AG04450 (cell line): ENCODE measurements at regions not wholly inside any gene's neighbourhood (a gene's known extent, or its start where the extent isn't known, plus 50 kb on each side); places are given as distances from the start of the nearest gene placed in this dataset.

Source experiments
- CTCF ChIA-PET: fragments of 300-600, 350-600 bp; formaldehyde crosslinking; extraction: SDS; loops from one replicate; lab custom pipeline; 2022; ENCODE audit warnings: antibody characterized with exemption, inconsistent platforms; lab: Charles Lee
- POLR2A ChIA-PET: fragments of 350-600 bp; formaldehyde crosslinking; extraction: SDS; loops from one replicate; lab custom pipeline; 2021; ENCODE audit warnings: antibody characterized with exemption, inconsistent platforms; lab: Yijun Ruan, JAX
- DNase-seq: peaks from one replicate; pipeline ENCODE4 v3.0.0-alpha.2; 2011; ENCODE audit warnings: low read depth, low spot score
- H3K27ac ChIP-seq: one replicate; pipeline ENCODE4 v1.5.1; 2012; ENCODE audit warnings: low read depth, low read length, control low read depth
- H3K27me3 ChIP-seq: one replicate; pipeline ENCODE4 v1.6.0; 2012; ENCODE audit warnings: low read length; ENCODE audit not compliant: control insufficient read depth, insufficient read depth
- H3K4me3 ChIP-seq: 2 replicates; pipeline ENCODE4 v1.5.1; 2011; ENCODE audit warnings: mild to moderate bottlenecking, low read depth, low read length, control low read depth
- H3K9me3 ChIP-seq: 2 replicates; pipeline ENCODE4 v1.5.1; 2012; ENCODE audit warnings: low read length; ENCODE audit not compliant: control insufficient read depth, insufficient read depth
- TF ChIP-seq, protein P1 (sequence below): IDR thresholded peaks from 2 replicates; pipeline ENCODE4 v1.5.1; 2011; ENCODE audit warnings: low read depth, low read length, control low read depth, inconsistent platforms

DNA sequence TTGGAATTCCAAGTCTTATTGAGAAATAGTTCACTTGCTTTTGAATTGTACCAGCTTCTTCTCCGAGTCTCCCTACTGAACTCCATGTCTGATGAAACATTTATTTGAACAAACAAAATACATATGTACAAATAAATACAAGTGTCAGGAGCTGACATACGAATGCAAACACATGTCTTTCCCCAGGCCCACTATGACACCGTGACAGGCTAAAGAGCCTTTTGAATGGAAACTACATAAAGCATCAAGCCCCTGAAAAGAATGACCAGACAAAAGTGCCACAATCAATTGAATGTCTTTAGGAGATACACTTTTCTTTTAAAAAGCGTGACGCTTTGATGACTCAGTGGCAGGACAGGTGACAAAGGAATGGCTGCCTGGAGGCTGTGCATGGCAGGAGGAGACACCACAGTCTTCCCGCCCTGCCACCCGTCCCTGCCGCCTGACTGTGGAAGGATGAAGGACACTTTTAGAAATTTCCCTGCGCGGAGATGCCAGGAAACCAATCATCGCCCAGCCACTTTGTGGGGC is 112.4 kb upstream of the BNC2 start:
- no peak overlapping the region for H3K4me3 ChIP-seq
- ChIA-PET POLR2A (interaction anchor here (0.8 kb wide), 1 partner anchor 22 kb away, joined by 3 read pairs; no protein-coding TSS in a partner anchor), CTCF (no interaction called here)
- no peaks in the 10 kb centered on the region for H3K27me3 ChIP-seq
- H3K9me3 ChIP-seq, result no peaks in the 10 kb centered on the region; the same call in 1 of the 2 replicates
- no peak overlapping the region for H3K27ac ChIP-seq
- DNase-seq, result no peak
- TF ChIP-seq, protein P1, sequence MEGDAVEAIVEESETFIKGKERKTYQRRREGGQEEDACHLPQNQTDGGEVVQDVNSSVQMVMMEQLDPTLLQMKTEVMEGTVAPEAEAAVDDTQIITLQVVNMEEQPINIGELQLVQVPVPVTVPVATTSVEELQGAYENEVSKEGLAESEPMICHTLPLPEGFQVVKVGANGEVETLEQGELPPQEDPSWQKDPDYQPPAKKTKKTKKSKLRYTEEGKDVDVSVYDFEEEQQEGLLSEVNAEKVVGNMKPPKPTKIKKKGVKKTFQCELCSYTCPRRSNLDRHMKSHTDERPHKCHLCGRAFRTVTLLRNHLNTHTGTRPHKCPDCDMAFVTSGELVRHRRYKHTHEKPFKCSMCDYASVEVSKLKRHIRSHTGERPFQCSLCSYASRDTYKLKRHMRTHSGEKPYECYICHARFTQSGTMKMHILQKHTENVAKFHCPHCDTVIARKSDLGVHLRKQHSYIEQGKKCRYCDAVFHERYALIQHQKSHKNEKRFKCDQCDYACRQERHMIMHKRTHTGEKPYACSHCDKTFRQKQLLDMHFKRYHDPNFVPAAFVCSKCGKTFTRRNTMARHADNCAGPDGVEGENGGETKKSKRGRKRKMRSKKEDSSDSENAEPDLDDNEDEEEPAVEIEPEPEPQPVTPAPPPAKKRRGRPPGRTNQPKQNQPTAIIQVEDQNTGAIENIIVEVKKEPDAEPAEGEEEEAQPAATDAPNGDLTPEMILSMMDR, result no peak

DNA sequence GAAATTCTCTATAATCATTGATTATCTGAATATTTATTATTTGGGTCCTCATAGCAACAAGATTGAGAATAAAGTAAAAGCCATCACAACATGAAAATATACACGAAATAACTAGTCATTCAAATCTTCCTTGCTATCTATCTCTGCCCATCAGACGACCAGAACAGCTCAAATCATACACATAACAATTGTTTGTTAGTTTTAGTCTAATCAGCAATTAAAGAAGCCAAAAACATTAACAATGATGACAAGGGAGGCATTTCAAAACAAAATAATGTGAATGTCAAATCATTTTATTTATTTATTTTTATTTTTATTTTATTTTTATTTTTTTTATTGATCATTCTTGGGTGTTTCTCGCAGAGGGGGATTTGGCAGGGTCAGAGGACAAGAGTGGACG is 106.0 kb upstream of the BNC2 start:
- peaks cover under 1% of the 10 kb centered on the region for H3K9me3 ChIP-seq
- no peak overlapping the region for H3K4me3 ChIP-seq
- POLR2A ChIA-PET, result no interaction called here
- TF ChIP-seq, protein P1, result no peak
- no peak overlapping the region for H3K27ac ChIP-seq
- no peaks in the 10 kb centered on the region for H3K27me3 ChIP-seq
- CTCF ChIA-PET, result no interaction called here
- DNase-seq, result no peak

DNA sequence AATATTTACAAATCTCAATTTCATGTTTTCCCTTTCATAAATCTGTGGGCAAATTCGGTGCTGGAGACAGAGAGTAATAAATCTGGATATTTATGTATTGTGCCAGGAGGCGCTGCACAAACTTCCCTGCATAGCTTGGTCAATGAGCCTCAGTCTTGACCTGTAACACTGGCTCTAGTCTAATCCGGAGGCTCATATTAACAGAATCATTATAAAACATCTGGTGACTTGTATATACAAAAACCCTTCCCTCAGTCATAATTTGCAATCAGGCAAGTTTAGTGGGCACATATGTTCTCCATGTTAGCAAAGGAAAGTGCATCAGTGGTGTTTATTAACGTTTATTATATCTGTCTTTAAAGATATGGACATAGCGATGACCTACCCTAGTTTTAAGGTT is 104.0 kb upstream of the BNC2 start:
- no peak for DNase-seq
- no peak overlapping the region for H3K27ac ChIP-seq
- CTCF ChIA-PET, result no interaction called here

DNA sequence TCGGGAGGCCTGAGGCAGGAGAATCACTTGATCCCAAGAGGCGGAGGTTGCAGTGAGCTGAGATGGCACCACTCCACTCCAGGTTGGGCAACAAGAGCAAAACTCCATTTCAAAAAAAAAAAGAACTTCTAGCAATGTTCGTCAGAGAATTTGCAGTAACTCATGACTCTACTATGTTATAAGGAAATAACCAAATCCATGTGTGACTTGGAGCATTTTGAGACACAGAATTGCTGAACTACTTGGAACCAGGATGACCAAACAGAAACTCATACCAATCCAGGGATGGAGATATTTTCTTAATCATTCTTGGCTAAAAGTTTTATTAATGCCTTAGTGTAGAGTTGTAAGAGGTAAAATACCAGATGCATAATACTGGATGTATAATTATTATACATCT is 99.9 kb upstream of the BNC2 start:
- peaks cover 6% of the 10 kb centered on the region for H3K9me3 ChIP-seq
- H3K27ac ChIP-seq, result no peak overlapping the region
- TF ChIP-seq, protein P1, result no peak
- no peaks in the 10 kb centered on the region for H3K27me3 ChIP-seq
- H3K4me3 ChIP-seq, result no peak overlapping the region
- ChIA-PET POLR2A (no interaction called here), CTCF (no interaction called here)
- DNase-seq, result no peak

More for the DNA sequence above, 104.0 kb upstream of the BNC2 start:
- POLR2A ChIA-PET, result no interaction called here
- H3K4me3 ChIP-seq, result no peak overlapping the region
- H3K9me3 ChIP-seq, result peaks cover 3% of the 10 kb centered on the region
- no peaks in the 10 kb centered on the region for H3K27me3 ChIP-seq
- TF ChIP-seq, protein P1, result no peak

DNA sequence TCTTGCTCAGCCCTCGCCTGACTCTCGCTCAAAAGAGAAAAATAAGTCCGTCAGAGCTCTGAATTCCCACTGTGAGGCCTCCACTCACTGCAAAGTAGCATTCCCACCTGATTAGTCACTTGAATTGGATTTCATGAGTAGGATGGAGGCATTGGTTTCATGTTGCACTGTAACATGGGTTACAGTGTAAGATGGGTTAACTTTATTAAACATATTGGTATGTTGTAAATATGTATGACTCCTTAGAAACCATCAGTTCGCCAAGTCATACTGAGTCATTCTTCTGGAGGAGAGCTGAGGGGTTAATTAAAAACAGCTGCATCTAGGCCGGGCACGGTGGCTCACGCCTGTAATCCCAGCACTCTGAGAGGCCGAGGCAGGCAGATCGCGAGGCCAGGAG is 93.8 kb upstream of the BNC2 start:
- Histone ChIP-seq H3K4me3 (no peak overlapping the region), H3K27me3 (no peaks in the 10 kb centered on the region), H3K9me3 (peaks cover 5% of the 10 kb centered on the region; the same call in 1 of the 2 replicates), H3K27ac (peak overlapping the region; percentile 100)
- CTCF ChIA-PET, result no interaction called here
- TF ChIP-seq, protein P1, result no peak
- peak; percentile 98 for DNase-seq
- POLR2A ChIA-PET, result interaction anchor here (0.5 to 1.5 kb wide), 8 partner anchors 22 to 260 kb away, joined by 3 to 11 read pairs (median 4); no protein-coding TSS in a partner anchor
